ENCODE measurements at regions not wholly inside any gene's neighbourhood (a gene's known extent, or its start where the extent isn't known, plus 50 kb on each side); places are given as distances from the start of the nearest gene placed in this dataset.

DNA sequence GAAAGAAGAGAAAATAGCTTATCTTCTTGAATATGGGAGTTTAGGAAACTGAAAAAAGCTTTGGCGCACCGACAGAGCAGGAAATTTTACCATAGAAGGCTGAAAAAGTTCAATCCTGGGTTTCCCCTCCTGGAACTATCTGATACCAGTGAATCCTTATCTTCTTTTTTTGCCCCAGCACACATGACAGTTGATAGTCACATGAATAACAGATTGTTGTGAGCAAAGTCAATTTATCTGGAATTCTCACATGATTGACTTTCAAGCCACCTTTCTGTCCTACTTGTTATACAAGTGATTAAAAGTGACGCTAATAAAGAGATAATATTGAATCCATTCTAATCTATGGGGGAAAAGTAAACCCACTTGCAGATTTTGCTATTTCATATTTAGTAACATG lies 365.8 kb upstream of the NPVF start:
- Histone ChIP-seq H3K4me3 (replicated peaks in 1 of 3; ENCODE audit: insufficient read depth in 1 of 3, low read depth in 1 of 3, low read length in 3 of 3) (no peak overlapping the region), H3K4me1 (ENCODE audit: control insufficient read depth, extremely low read depth, insufficient read depth, low read length) (no peaks in the 10 kb centered on the region), H3K79me2 (ENCODE audit: control insufficient read depth, insufficient read depth, low read length) (no peaks in the 10 kb centered on the region), H2AFZ (ENCODE audit: low read depth, low read length) (no peak overlapping the region), H3K27me3 (ENCODE audit: control insufficient read depth in 2 of 2, insufficient read depth in 2 of 2, low read length in 2 of 2) (no peaks in the 10 kb centered on the region), H4K20me1 (replicated peaks; ENCODE audit: control insufficient read depth, extremely low read depth, insufficient read depth, low read length) (no peaks in the 10 kb centered on the region), H3K9me1 (replicated peaks; ENCODE audit: control insufficient read depth, extremely low read depth, insufficient read depth, low read length) (no peaks in the 10 kb centered on the region), H3K27ac (ENCODE audit: insufficient read depth, low read depth, low read length) (no peak overlapping the region), H3K36me3 (ENCODE audit: control insufficient read depth in 2 of 2, extremely low read depth in 1 of 2, insufficient read depth in 2 of 2, low read length in 2 of 2) (no peaks in the 10 kb centered on the region), H3K4me2 (ENCODE audit: insufficient read depth, low read length) (no peak overlapping the region), H3K9ac (replicated peaks; ENCODE audit: extremely low read depth, insufficient read depth, low read length) (no peak overlapping the region), H3K9me3 (replicated peaks; ENCODE audit: control insufficient read depth, insufficient read depth, low read length) (no peaks in the 10 kb centered on the region)
- intact Hi-C loops (cut with micrococcal nuclease) (no loop called here), dilution Hi-C loops (cut with MboI; ENCODE audit: extremely low pct_ligation_motif_present, low sequenced_read_pairs) (no loop called here)
- no TSS peak for BruUV-seq (replicated peaks)
- POLR2A ChIA-PET, result no interaction called here
- DNase-seq (ENCODE audit: low read depth, low spot score), result no peak
- CTCF ChIA-PET, result no interaction called here
- no peak for FAIRE-seq
- TF ChIP-seq, protein P1, sequence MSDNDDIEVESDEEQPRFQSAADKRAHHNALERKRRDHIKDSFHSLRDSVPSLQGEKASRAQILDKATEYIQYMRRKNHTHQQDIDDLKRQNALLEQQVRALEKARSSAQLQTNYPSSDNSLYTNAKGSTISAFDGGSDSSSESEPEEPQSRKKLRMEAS (IDR thresholded peaks at IDR 0.05; ENCODE audit: insufficient read depth, insufficient read length), result no peak
- TF ChIP-seq EZH2 (IDR thresholded peaks at IDR 0.05; ENCODE audit: borderline replicate concordance, low read depth, low read length, severe bottlenecking) (no peak), POLR2AphosphoS5 (IDR thresholded peaks at IDR 0.05; ENCODE audit: insufficient read depth, low read depth, low read length) (no peak), POLR2A (IDR thresholded peaks at IDR 0.05; ENCODE audit: low read depth, low read length) (no peak), JUN (IDR thresholded peaks at IDR 0.05; ENCODE audit: borderline replicate concordance, insufficient read depth, insufficient read length, low read depth) (no peak), FOS (IDR thresholded peaks at IDR 0.05; ENCODE audit: borderline replicate concordance, insufficient read depth, low read length) (no peak), MYC (IDR thresholded peaks at IDR 0.05; ENCODE audit: low read depth, low read length) (no peak), GATA2 (IDR thresholded peaks at IDR 0.05; ENCODE audit: insufficient read depth, insufficient read length, low read depth, low read length) (no peak)
- TF ChIP-seq, protein P2, sequence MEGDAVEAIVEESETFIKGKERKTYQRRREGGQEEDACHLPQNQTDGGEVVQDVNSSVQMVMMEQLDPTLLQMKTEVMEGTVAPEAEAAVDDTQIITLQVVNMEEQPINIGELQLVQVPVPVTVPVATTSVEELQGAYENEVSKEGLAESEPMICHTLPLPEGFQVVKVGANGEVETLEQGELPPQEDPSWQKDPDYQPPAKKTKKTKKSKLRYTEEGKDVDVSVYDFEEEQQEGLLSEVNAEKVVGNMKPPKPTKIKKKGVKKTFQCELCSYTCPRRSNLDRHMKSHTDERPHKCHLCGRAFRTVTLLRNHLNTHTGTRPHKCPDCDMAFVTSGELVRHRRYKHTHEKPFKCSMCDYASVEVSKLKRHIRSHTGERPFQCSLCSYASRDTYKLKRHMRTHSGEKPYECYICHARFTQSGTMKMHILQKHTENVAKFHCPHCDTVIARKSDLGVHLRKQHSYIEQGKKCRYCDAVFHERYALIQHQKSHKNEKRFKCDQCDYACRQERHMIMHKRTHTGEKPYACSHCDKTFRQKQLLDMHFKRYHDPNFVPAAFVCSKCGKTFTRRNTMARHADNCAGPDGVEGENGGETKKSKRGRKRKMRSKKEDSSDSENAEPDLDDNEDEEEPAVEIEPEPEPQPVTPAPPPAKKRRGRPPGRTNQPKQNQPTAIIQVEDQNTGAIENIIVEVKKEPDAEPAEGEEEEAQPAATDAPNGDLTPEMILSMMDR (IDR thresholded peaks at IDR 0.05; ENCODE audit: extremely low read depth in 1 of 2, insufficient read depth in 1 of 2, low read depth in 1 of 2, low read length in 2 of 2), result no peak
